ENCODE measurements at regions not wholly inside any gene's neighbourhood (a gene's known extent, or its start where the extent isn't known, plus 50 kb on each side); places are given as distances from the start of the nearest gene placed in this dataset.
A peak's percentile ranks its signal among the peaks of the same experiment; 100 is the strongest.
"Not testable (repeated sequence)": the region's sequence is repeated elsewhere in the genome, so short reads cannot be mapped to it uniquely, and the experiment has no call there.

DNA sequence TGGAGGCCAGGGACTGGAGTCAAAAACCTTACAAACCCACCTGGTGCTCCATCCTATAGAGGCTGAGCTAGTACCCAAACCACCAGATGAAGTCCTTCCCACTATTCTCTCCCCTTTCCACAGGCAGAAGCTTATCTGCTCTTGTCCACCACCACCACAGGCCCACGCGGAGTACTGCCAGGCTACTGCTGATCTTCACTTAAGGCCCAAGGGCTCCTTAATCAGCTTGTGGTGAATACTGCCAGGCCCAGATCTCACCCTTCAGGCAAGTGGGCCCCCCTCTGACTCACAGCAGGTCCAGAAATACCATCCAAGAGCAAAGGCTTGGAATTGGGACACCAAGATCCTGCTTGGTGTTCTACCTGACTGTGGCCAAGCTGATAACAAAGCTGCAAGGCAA is 598.1 kb upstream of the CBLB start:
- DNase-seq (ENCODE audit: low read depth, low spot score) = no peak
- in situ Hi-C loops (cut with HindIII; ENCODE audit: low sequenced_read_pairs) = no loop called here

GRCh38 chr3:106473576-106474475 is 605.0 kb upstream of the CBLB start:
- no peak overlapping the region for H3K4me3 ChIP-seq (ENCODE audit: low read depth, low read length)
- TF ChIP-seq, protein P1, sequence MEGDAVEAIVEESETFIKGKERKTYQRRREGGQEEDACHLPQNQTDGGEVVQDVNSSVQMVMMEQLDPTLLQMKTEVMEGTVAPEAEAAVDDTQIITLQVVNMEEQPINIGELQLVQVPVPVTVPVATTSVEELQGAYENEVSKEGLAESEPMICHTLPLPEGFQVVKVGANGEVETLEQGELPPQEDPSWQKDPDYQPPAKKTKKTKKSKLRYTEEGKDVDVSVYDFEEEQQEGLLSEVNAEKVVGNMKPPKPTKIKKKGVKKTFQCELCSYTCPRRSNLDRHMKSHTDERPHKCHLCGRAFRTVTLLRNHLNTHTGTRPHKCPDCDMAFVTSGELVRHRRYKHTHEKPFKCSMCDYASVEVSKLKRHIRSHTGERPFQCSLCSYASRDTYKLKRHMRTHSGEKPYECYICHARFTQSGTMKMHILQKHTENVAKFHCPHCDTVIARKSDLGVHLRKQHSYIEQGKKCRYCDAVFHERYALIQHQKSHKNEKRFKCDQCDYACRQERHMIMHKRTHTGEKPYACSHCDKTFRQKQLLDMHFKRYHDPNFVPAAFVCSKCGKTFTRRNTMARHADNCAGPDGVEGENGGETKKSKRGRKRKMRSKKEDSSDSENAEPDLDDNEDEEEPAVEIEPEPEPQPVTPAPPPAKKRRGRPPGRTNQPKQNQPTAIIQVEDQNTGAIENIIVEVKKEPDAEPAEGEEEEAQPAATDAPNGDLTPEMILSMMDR (IDR thresholded peaks at IDR 0.05; ENCODE audit: low read depth, low read length) = no peak
- no peak for DNase-seq (ENCODE audit: low read depth, low spot score)
- in situ Hi-C loops (cut with HindIII; ENCODE audit: low sequenced_read_pairs) = no loop called here

More for the DNA sequence above, 598.1 kb upstream of the CBLB start:
- no peak overlapping the region for H3K4me3 ChIP-seq (ENCODE audit: low read depth, low read length)
- TF ChIP-seq, protein P1 (IDR thresholded peaks at IDR 0.05; ENCODE audit: low read depth, low read length) = no peak

DNA sequence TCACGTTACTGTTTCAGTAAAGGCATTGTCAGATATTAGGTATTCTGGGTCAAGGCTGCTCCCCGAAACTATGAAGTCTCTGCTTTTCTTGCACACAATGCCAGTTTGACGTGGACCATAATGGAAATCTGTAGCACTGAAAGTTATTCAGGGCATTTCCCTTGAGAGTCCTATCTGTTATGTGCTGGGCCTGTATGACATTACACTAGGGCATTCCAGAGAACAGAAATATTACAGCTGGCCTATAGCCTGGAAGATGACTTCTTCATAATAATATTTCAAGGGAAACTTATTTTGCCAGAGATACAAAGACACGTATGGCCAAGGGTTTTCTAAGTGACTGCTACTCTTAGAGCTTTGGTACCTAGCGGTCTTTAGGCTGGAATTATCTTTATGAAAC is 613.6 kb upstream of the CBLB start:
- H3K4me3 ChIP-seq (ENCODE audit: low read depth, low read length) = no peak overlapping the region
- in situ Hi-C loops (cut with HindIII; ENCODE audit: low sequenced_read_pairs) = no loop called here
- DNase-seq (ENCODE audit: low read depth, low spot score) = no peak
- TF ChIP-seq, protein P1 (IDR thresholded peaks at IDR 0.05; ENCODE audit: low read depth, low read length) = no peak

DNA sequence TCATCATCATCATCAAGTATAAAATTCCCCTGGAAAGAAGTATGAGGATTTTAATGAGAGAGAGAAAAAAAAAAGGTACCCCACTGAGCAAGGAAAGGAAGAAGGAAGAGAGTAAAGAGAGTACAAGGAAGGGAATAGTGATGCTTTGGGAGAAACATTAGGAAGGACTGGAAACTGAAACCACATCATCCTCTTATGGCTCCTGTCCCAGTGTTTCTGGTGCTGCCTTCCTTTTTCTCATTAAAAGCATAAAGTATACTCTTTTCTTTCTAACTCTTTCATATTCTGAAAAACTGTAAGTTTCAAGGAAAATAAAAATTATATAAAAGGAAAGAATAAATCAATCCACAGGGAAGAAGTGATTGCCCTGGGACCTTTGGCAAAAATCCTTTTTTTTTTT is 616.4 kb upstream of the CBLB start:
- H3K4me3 ChIP-seq (ENCODE audit: low read depth, low read length) = no peak overlapping the region
- in situ Hi-C loops (cut with HindIII; ENCODE audit: low sequenced_read_pairs) = no loop called here
- TF ChIP-seq, protein P1 (IDR thresholded peaks at IDR 0.05; ENCODE audit: low read depth, low read length) = no peak
- DNase-seq (ENCODE audit: low read depth, low spot score) = peak; percentile 13

GRCh38 chr3:106485802-106486201 is 617.0 kb upstream of the CBLB start:
- TF ChIP-seq, protein P1 (IDR thresholded peaks at IDR 0.05; ENCODE audit: low read depth, low read length) = no peak
- DNase-seq (ENCODE audit: low read depth, low spot score) = no peak
- in situ Hi-C loops (cut with HindIII; ENCODE audit: low sequenced_read_pairs) = no loop called here
- no peak overlapping the region for H3K4me3 ChIP-seq (ENCODE audit: low read depth, low read length)

DNA sequence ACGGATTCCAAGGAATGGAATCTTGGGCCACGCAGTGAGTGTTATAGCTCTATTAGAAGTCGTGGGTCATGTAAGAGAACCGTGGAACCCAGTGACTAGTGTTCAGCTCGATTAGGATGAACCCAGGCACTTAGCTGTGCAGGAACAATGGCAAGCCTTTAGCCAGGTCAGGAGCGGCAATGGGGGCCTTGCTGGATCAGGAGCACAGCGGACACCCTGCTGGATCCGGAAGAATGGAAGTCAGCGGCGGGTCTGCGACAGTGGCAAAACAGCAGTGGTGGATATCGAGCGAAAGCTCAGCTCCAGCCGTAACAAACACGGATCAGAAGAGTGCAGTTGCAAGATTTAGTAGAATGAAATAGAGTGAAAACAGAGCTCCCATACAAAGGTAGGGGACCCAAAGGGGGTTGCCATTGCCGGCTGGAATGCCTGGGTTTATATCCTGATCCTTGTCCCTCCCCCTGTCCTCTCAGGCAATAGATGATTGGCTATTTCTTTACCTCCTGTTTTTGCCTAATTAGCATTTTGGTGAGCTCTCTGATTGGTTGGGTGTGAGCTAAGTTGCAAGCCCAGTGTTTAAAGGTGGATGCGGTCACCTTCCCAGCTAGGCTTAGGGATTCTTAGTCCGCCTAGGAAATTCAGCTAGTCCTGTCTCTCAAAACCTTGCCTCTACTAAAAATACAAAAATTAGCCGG is 618.3 kb upstream of the CBLB start:
- in situ Hi-C loops (cut with HindIII; ENCODE audit: low sequenced_read_pairs); DNase-seq (ENCODE audit: low read depth, low spot score); H3K4me3 ChIP-seq (ENCODE audit: low read depth, low read length): not testable (repeated sequence)

GRCh38 chr3:106488331-106488730 is 619.5 kb upstream of the CBLB start:
- H3K4me3 ChIP-seq (ENCODE audit: low read depth, low read length) = no peak overlapping the region
- no peak for DNase-seq (ENCODE audit: low read depth, low spot score)
- TF ChIP-seq, protein P1 (IDR thresholded peaks at IDR 0.05; ENCODE audit: low read depth, low read length) = no peak
- in situ Hi-C loops (cut with HindIII; ENCODE audit: low sequenced_read_pairs) = no loop called here
